Neural crest cell (in vitro differentiated cells): ENCODE measurements at regions not wholly inside any gene's neighbourhood (a gene's known extent, or its start where the extent isn't known, plus 50 kb on each side); places are given as distances from the start of the nearest gene placed in this dataset.

Experiments
- DNase-seq: peaks from one replicate; pipeline ENCODE4 v3.0.0; 2021; ENCODE audit warnings: low read depth, mixed read lengths, low spot score
- H3K27ac Mint-ChIP-seq: one replicate; pipeline ENCODE4 v1.8.0; 2021; ENCODE audit warnings: mild to moderate bottlenecking, mixed read lengths; ENCODE audit not compliant: unreplicated experiment
- H3K27me3 Mint-ChIP-seq: 2 replicates; pipeline ENCODE4 v1.8.0; 2021; ENCODE audit warnings: low read depth, mild to moderate bottlenecking, mixed read lengths
- H3K36me3 Mint-ChIP-seq: 2 replicates; pipeline ENCODE4 v1.8.0; 2021; ENCODE audit warnings: low read depth, mild to moderate bottlenecking, mixed read lengths
- H3K4me1 Mint-ChIP-seq: 2 replicates; pipeline ENCODE4 v1.8.0; 2021; ENCODE audit warnings: mixed read lengths
- H3K4me3 Mint-ChIP-seq: one replicate; pipeline ENCODE4 v1.8.0; 2021; ENCODE audit warnings: mild to moderate bottlenecking, mixed read lengths
- H3K9me3 Mint-ChIP-seq: 2 replicates; pipeline ENCODE4 v1.8.0; 2021; ENCODE audit warnings: mixed read lengths
- TF ChIP-seq, protein P1 (sequence below): fragments of 200-600 bp; sonication (generic); conservative IDR thresholded peaks from 2 replicates; pipeline ENCODE4 v1.5.0; 2021; ENCODE audit warnings: antibody characterized with exemption, mild to moderate bottlenecking

DNA sequence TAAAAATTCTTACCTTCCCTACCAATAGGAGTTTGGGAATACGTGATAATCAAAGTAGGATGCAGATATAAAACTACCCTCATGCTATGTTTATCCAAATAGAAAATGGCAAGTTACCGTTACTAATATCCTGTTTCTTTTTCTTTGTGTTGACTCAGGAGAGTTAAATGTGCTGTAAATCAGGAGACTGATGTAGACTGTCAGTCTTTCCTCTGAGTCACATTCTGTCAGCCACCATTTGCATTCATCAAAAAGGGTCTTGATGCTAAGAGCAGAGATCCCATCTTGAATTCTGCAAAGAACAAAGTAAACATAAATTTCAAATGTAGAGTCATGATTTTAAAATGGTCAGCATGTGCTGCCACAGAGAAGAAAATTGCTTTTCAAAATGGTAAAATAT lies 712.8 kb downstream of the SOCS6 start:
- H3K27me3 Mint-ChIP-seq, result peaks cover 9% of the 10 kb centered on the region
- no peaks in the 10 kb centered on the region for H3K9me3 Mint-ChIP-seq
- no peaks in the 10 kb centered on the region for H3K36me3 Mint-ChIP-seq
- TF ChIP-seq, protein P1, sequence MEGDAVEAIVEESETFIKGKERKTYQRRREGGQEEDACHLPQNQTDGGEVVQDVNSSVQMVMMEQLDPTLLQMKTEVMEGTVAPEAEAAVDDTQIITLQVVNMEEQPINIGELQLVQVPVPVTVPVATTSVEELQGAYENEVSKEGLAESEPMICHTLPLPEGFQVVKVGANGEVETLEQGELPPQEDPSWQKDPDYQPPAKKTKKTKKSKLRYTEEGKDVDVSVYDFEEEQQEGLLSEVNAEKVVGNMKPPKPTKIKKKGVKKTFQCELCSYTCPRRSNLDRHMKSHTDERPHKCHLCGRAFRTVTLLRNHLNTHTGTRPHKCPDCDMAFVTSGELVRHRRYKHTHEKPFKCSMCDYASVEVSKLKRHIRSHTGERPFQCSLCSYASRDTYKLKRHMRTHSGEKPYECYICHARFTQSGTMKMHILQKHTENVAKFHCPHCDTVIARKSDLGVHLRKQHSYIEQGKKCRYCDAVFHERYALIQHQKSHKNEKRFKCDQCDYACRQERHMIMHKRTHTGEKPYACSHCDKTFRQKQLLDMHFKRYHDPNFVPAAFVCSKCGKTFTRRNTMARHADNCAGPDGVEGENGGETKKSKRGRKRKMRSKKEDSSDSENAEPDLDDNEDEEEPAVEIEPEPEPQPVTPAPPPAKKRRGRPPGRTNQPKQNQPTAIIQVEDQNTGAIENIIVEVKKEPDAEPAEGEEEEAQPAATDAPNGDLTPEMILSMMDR, result no peak
- H3K27ac Mint-ChIP-seq, result no peak overlapping the region
- no peaks in the 10 kb centered on the region for H3K4me1 Mint-ChIP-seq
- no peak overlapping the region for H3K4me3 Mint-ChIP-seq
- DNase-seq, result no peak

DNA sequence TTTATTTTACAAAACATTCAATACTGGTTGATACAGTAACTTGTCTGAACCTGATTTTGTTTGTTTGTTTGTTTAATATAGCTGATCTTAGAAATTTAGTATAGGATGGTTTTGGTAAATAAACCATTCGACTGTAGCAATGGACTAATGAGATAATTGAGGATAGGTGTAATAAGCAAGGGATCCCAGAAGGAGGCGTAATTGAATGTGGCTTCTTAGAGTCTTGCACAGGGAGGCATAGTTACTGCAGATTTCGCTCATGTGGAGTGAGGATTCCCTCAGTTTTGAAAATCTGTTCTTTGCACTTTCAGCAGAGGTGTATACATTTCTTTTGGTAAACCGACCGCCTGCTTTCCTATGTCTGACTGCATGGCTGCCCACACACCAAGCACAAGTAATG lies 709.6 kb downstream of the SOCS6 start:
- Mint-ChIP-seq H3K4me3 (no peak overlapping the region), H3K4me1 (no peaks in the 10 kb centered on the region), H3K27ac (no peak overlapping the region), H3K36me3 (no peaks in the 10 kb centered on the region), H3K27me3 (peaks cover 3% of the 10 kb centered on the region), H3K9me3 (peaks cover 4% of the 10 kb centered on the region)
- TF ChIP-seq, protein P1, result peak; percentile 32
- DNase-seq, result no peak

DNA sequence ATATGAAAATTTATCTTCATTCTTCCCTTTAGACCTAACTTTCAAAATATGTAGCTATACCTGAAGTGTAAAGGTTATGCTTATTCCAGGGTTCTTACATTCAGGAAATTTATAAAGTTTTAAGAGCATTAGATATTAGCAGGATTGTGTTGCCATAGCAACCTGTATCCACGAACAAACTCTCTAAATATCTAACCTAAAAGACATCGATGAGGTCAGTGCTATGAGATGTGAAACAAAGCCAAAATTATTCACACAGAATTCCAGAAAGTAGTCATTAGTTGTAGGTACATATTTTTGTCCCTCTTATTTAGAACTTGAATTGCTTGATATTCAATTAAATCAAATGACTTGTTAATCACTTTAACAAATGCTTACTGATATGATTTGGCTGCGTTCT lies 705.3 kb downstream of the SOCS6 start:
- H3K9me3 Mint-ChIP-seq, result peaks cover 4% of the 10 kb centered on the region
- H3K27ac Mint-ChIP-seq, result no peak overlapping the region
- H3K4me1 Mint-ChIP-seq, result no peaks in the 10 kb centered on the region
- H3K27me3 Mint-ChIP-seq, result no peaks in the 10 kb centered on the region
- DNase-seq, result no peak
- no peak overlapping the region for H3K4me3 Mint-ChIP-seq
- H3K36me3 Mint-ChIP-seq, result no peaks in the 10 kb centered on the region
- TF ChIP-seq, protein P1, result no peak

DNA sequence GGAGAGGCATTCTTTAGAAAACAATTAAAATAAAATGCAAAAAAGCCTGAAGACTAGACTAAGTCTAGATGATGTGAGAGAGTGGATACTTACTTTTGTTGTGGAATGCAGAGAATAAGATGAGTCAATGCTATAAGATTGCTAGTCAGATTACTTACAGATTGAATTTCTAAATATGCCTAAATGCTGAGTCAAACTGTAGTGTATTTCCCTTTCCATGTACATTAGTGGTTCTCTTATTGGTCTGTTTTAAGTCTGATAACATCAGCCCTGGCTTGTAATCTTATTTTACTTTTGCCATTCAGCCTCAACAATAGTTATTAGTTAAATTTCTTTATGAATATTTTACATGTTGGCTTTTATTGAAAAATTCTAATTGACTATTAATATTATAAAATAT lies 702.7 kb downstream of the SOCS6 start:
- Mint-ChIP-seq H3K4me3 (no peak overlapping the region), H3K4me1 (no peaks in the 10 kb centered on the region), H3K9me3 (peaks cover 10% of the 10 kb centered on the region), H3K27ac (no peak overlapping the region), H3K36me3 (no peaks in the 10 kb centered on the region), H3K27me3 (peaks cover 2% of the 10 kb centered on the region)
- TF ChIP-seq, protein P1, result no peak
- DNase-seq, result no peak

DNA sequence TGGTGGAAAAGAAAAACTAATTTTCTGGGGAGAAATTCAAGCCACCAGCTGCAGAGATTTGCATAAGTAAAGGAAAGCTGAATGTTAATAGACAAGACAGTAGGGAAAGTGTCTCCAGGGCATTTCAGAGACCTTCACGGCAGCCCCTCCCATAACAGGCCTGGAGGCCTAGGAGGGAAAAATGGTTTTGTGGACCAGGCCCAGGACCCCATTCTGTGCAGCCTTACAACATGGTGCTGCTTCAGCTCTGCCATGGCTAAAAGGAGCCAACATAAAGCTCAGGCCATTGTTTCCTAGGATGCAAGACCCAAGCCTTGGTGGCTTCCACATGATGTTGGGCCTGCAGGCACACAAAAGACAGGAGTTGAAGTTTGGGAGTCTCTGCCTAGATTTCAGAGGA lies 697.1 kb downstream of the SOCS6 start:
- no peak overlapping the region for H3K27ac Mint-ChIP-seq
- TF ChIP-seq, protein P1, result no peak
- no peaks in the 10 kb centered on the region for H3K4me1 Mint-ChIP-seq
- peaks cover 17% of the 10 kb centered on the region for H3K9me3 Mint-ChIP-seq
- peaks cover 6% of the 10 kb centered on the region for H3K36me3 Mint-ChIP-seq
- DNase-seq, result no peak
- no peak overlapping the region for H3K4me3 Mint-ChIP-seq
- H3K27me3 Mint-ChIP-seq, result peaks cover 4% of the 10 kb centered on the region

DNA sequence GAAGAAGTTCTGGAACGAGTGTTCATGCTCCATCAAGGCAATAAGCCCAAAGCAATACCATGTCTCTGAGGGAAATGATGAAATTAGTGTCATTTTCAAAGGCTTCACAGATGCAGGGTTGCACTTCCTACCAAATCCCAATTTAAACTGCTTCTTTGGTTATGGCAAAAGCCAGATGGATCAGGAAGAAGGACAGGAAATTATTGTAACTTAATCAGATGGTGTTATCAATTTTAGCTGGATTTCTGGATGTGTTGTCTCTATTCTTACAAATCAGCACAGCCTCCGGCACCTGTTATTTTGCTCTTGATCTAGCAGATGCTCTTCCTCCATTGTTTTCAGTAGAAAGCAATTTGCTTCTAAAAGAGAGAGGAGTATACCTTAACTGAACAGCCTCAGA lies 693.4 kb downstream of the SOCS6 start:
- DNase-seq, result no peak
- H3K4me3 Mint-ChIP-seq, result no peak overlapping the region
- TF ChIP-seq, protein P1, result no peak
- H3K27me3 Mint-ChIP-seq, result peaks cover 2% of the 10 kb centered on the region
- H3K27ac Mint-ChIP-seq, result no peak overlapping the region
- peaks cover 6% of the 10 kb centered on the region for H3K36me3 Mint-ChIP-seq
- H3K9me3 Mint-ChIP-seq, result peaks cover 17% of the 10 kb centered on the region
- no peaks in the 10 kb centered on the region for H3K4me1 Mint-ChIP-seq
